SK-N-SH (cell line): ENCODE measurements at regions not wholly inside any gene's neighbourhood (a gene's known extent, or its start where the extent isn't known, plus 50 kb on each side); places are given as distances from the start of the nearest gene placed in this dataset.

ENCODE experiments used
- CTCF ChIA-PET: fragments of 300-600, 350-600 bp; formaldehyde crosslinking; extraction: SDS; loops from one replicate; lab custom pipeline; 2021; lab: Yijun Ruan, JAX
- POLR2A ChIA-PET: fragments of 350-600 bp; sonication (Branson Sonifier 250); formaldehyde crosslinking; extraction: SDS; loops from one replicate; lab custom pipeline; 2020; ENCODE audit warnings: antibody characterized with exemption, inconsistent platforms; lab: Yijun Ruan, JAX
- DNase-seq: peaks from one replicate; pipeline ENCODE4 v3.0.0; 2012
- H2AFZ ChIP-seq: fragments of 200-600 bp; sonication (generic); 2 replicates; pipeline ENCODE4 v1.8.1; 2016; ENCODE audit warnings: antibody characterized with exemption, mild to moderate bottlenecking, low read depth
- H3F3A ChIP-seq: fragments of 200-600 bp; sonication (generic); replicated peaks from 2 replicates; pipeline ENCODE3; 2016; ENCODE audit warnings: antibody characterized with exemption, mild to moderate bottlenecking; ENCODE audit not compliant: insufficient read depth
- H3K27ac ChIP-seq, 2 experiments: fragments of 200-500 bp in 1 of 2; fragments of 200-600 bp in 1 of 2; sonication (Bioruptor generic) in 1 of 2; sonication (generic), shearing (Covaris generic) in 1 of 2; 2 replicates each; pipeline versions ENCODE4 v1.5.1 to v1.6.1; 2014 to 2016; ENCODE audit warnings: low read depth in 2 of 2, inconsistent platforms in 1 of 2, low read length in 1 of 2, mild to moderate bottlenecking in 1 of 2, mixed read lengths in 1 of 2
- H3K27me3 ChIP-seq: fragments of 200-600 bp; sonication (generic), shearing (Covaris generic); 2 replicates; pipeline ENCODE4 v1.6.1; 2016; ENCODE audit warnings: mixed run types; ENCODE audit not compliant: insufficient read depth
- H3K36me3 ChIP-seq, 2 experiments: fragments of 200-500 bp in 1 of 2; fragments of 200-600 bp in 1 of 2; sonication (Bioruptor generic) in 1 of 2; sonication (generic) in 1 of 2; replicated peaks in 1 of 2; 2 replicates each; pipeline versions ENCODE3 to v1.5.1; 2014 to 2016; ENCODE audit warnings: low read length in 1 of 2, mild to moderate bottlenecking in 1 of 2; ENCODE audit not compliant: insufficient read depth in 2 of 2, control insufficient read depth in 1 of 2
- H3K4me1 ChIP-seq, 2 experiments: fragments of 200-500 bp in 1 of 2; fragments of 200-600 bp in 1 of 2; sonication (Bioruptor generic) in 1 of 2; sonication (generic), shearing (Covaris generic) in 1 of 2; 2 replicates each; pipeline versions ENCODE4 v1.5.1 to v1.6.1; 2014 to 2016; ENCODE audit warnings: low read depth in 1 of 2, low read length in 1 of 2, mixed run types in 1 of 2; ENCODE audit not compliant: insufficient read depth in 2 of 2, control insufficient read depth in 1 of 2
- H3K4me2 ChIP-seq: fragments of 200-600 bp; sonication (generic), shearing (Covaris generic); 2 replicates; pipeline ENCODE4 v1.6.1; 2017; ENCODE audit warnings: mixed run types
- H3K4me3 ChIP-seq, 2 experiments: fragments of 200-500 bp in 1 of 2; fragments of 200-600 bp in 1 of 2; sonication (Bioruptor generic) in 1 of 2; sonication (generic), shearing (Covaris generic) in 1 of 2; 2 replicates each; pipeline versions ENCODE4 v1.5.1 to v1.8.1; 2014 to 2016; ENCODE audit warnings: low read depth in 2 of 2, inconsistent platforms in 1 of 2, low read length in 1 of 2, mild to moderate bottlenecking in 1 of 2, mixed read lengths in 1 of 2, moderate library complexity in 1 of 2
- H3K79me2 ChIP-seq: fragments of 200-600 bp; sonication (generic); 2 replicates; pipeline ENCODE4 v1.8.1; 2017; ENCODE audit warnings: mild to moderate bottlenecking; ENCODE audit not compliant: insufficient read depth
- H3K9ac ChIP-seq: fragments of 200-600 bp; sonication (generic); 2 replicates; pipeline ENCODE4 v1.6.1; 2017; ENCODE audit warnings: mixed run types
- H3K9me2 ChIP-seq: fragments of 200-600 bp; sonication (generic); 2 replicates; pipeline ENCODE4 v1.6.1; 2017; ENCODE audit warnings: mixed run types
- H3K9me3 ChIP-seq: fragments of 200-600 bp; sonication (generic); 2 replicates; pipeline ENCODE4 v1.6.1; 2017; ENCODE audit warnings: mixed run types, mild to moderate bottlenecking, moderate library complexity
- H4K20me1 ChIP-seq: fragments of 200-600 bp; sonication (generic); 2 replicates; pipeline ENCODE4 v1.6.1; 2017; ENCODE audit warnings: mild to moderate bottlenecking, mixed run types; ENCODE audit not compliant: insufficient read depth
- CHD2 ChIP-seq: fragments of 150-350 bp; IDR thresholded peaks from 2 replicates; pipeline ENCODE4 v1.6.1; 2018; ENCODE audit warnings: low read length; ENCODE audit not compliant: partially characterized antibody
- FOSL2 ChIP-seq: IDR thresholded peaks from 2 replicates; pipeline ENCODE4 v1.4.0; 2012; ENCODE audit warnings: low read depth, mild to moderate bottlenecking, moderate library complexity, borderline replicate concordance
- GABPA ChIP-seq: IDR thresholded peaks from 2 replicates; pipeline ENCODE4 v1.4.0; 2012; ENCODE audit warnings: low read depth, mild to moderate bottlenecking
- GATA2 ChIP-seq: sonication (generic); formaldehyde crosslinking; IDR thresholded peaks from 2 replicates; pipeline ENCODE4 v1.5.0; 2020; ENCODE audit warnings: mild to moderate bottlenecking, missing genetic modification reagents
- JUND ChIP-seq: IDR thresholded peaks from 2 replicates; pipeline ENCODE4 v1.4.0; 2012
- MXI1 ChIP-seq: IDR thresholded peaks from 2 replicates; pipeline ENCODE4 v1.6.1; 2012; ENCODE audit warnings: mild to moderate bottlenecking, low read depth, low read length, improper control_type of control experiment
- NRF1 ChIP-seq: IDR thresholded peaks from 2 replicates; pipeline ENCODE4 v1.6.1; 2012; ENCODE audit warnings: low read depth, mild to moderate bottlenecking, low read length
- POLR2AphosphoS5 ChIP-seq: IDR thresholded peaks from 2 replicates; pipeline ENCODE4 v1.6.1; 2012; ENCODE audit warnings: low read depth, low read length
- RAD21 ChIP-seq: IDR thresholded peaks from 2 replicates; pipeline ENCODE4 v1.6.1; 2012; ENCODE audit warnings: mild to moderate bottlenecking, low read length
- RCOR1 ChIP-seq: fragments of 150-350 bp; IDR thresholded peaks from 2 replicates; pipeline ENCODE4 v1.6.1; 2017; ENCODE audit warnings: antibody characterized with exemption, low read length
- REST ChIP-seq: IDR thresholded peaks from 2 replicates; pipeline ENCODE4 v1.6.1; 2012; ENCODE audit warnings: mild to moderate bottlenecking, low read depth, low read length, moderate library complexity
- RXRA ChIP-seq: IDR thresholded peaks from 2 replicates; pipeline ENCODE4 v1.4.0; 2012; ENCODE audit warnings: low read depth, mild to moderate bottlenecking, borderline replicate concordance
- SIN3A ChIP-seq: IDR thresholded peaks from 2 replicates; pipeline ENCODE4 v1.6.1; 2012; ENCODE audit warnings: low read depth, mild to moderate bottlenecking, low read length, moderate library complexity, borderline replicate concordance
- TAF1 ChIP-seq: IDR thresholded peaks from 2 replicates; pipeline ENCODE4 v1.6.1; 2012; ENCODE audit warnings: low read depth, mild to moderate bottlenecking, low read length, moderate library complexity, borderline replicate concordance
- TEAD4 ChIP-seq: IDR thresholded peaks from 2 replicates; pipeline ENCODE4 v1.4.0; 2012; ENCODE audit warnings: mild to moderate bottlenecking, borderline replicate concordance; ENCODE audit not compliant: insufficient read depth
- WGBS: methylation state at CpG from one replicate; pipeline ENCODE4 v1.1.6; 2017; ENCODE audit warnings: low lambda C conversion rate; 5-methylcytosine and 5-hydroxymethylcytosine counted together
- TF ChIP-seq, protein P1 (sequence below): IDR thresholded peaks from 2 replicates; pipeline ENCODE4; 2012
- TF ChIP-seq, protein P2 (sequence below): fragments of 200-600 bp; sonication (generic); IDR thresholded peaks from 2 replicates; pipeline ENCODE4 v1.6.1; 2017; ENCODE audit warnings: antibody characterized with exemption, mild to moderate bottlenecking, moderate library complexity

DNA sequence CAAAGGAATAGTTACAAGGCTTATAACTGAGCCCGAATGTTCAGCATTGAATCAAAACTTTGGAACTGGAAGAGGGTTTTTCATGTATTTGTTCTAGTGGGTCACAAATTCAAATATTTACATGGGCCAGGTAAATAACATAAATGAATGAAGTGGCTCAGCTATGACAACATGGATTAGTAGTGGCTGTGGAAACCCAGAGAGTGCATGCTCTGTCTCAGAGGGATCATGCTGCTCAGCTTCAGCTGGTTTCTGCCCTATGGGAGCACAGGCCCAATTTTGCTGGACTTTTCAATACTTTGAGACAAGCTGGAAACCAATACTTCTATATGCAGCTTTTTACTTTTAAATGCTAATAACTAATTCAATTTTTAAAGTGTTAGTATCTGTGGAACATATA, 394.0 kb upstream of the TEX13C start:
- no peak for DNase-seq
- ChIA-PET CTCF (no interaction called here), POLR2A (no interaction called here)

GRCh38 chrX:124931241-124931640, 388.4 kb upstream of the TEX13C start:
- H3K36me3 ChIP-seq: no peaks in the 10 kb centered on the region
- H3K27me3 ChIP-seq: no peaks in the 10 kb centered on the region
- no peak overlapping the region for H3K9ac ChIP-seq
- no peak overlapping the region for H2AFZ ChIP-seq
- H3K79me2 ChIP-seq: no peaks in the 10 kb centered on the region
- TF ChIP-seq RXRA (no peak), RCOR1 (no peak), RAD21 (no peak), POLR2AphosphoS5 (no peak), FOSL2 (no peak), CHD2 (no peak), TEAD4 (no peak), NRF1 (no peak), MXI1 (no peak), GABPA (no peak), GATA2 (no peak), REST (no peak), JUND (no peak), TAF1 (no peak), SIN3A (no peak)
- TF ChIP-seq, protein P1, sequence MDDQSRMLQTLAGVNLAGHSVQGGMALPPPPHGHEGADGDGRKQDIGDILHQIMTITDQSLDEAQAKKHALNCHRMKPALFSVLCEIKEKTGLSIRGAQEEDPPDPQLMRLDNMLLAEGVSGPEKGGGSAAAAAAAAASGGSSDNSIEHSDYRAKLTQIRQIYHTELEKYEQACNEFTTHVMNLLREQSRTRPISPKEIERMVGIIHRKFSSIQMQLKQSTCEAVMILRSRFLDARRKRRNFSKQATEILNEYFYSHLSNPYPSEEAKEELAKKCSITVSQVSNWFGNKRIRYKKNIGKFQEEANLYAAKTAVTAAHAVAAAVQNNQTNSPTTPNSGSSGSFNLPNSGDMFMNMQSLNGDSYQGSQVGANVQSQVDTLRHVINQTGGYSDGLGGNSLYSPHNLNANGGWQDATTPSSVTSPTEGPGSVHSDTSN: no peak
- TF ChIP-seq, protein P2, sequence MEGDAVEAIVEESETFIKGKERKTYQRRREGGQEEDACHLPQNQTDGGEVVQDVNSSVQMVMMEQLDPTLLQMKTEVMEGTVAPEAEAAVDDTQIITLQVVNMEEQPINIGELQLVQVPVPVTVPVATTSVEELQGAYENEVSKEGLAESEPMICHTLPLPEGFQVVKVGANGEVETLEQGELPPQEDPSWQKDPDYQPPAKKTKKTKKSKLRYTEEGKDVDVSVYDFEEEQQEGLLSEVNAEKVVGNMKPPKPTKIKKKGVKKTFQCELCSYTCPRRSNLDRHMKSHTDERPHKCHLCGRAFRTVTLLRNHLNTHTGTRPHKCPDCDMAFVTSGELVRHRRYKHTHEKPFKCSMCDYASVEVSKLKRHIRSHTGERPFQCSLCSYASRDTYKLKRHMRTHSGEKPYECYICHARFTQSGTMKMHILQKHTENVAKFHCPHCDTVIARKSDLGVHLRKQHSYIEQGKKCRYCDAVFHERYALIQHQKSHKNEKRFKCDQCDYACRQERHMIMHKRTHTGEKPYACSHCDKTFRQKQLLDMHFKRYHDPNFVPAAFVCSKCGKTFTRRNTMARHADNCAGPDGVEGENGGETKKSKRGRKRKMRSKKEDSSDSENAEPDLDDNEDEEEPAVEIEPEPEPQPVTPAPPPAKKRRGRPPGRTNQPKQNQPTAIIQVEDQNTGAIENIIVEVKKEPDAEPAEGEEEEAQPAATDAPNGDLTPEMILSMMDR: no peak
- no peak for DNase-seq
- CTCF ChIA-PET: no interaction called here
- no peak overlapping the region for H3K4me3 ChIP-seq
- H4K20me1 ChIP-seq: no peaks in the 10 kb centered on the region
- no peak overlapping the region for H3K27ac ChIP-seq
- POLR2A ChIA-PET: no interaction called here
- no peaks in the 10 kb centered on the region for H3F3A ChIP-seq
- H3K4me2 ChIP-seq: no peak overlapping the region
- no peaks in the 10 kb centered on the region for H3K9me2 ChIP-seq
- H3K4me1 ChIP-seq: no peaks in the 10 kb centered on the region
- H3K9me3 ChIP-seq: no peaks in the 10 kb centered on the region
- WGBS: 5% methylated on average over 3 of the region's 3 CpGs

More for the DNA sequence above, 394.0 kb upstream of the TEX13C start:
- WGBS: 8% methylated on average over 1 of the region's 1 CpG
- Histone ChIP-seq H3K36me3 (no peaks in the 10 kb centered on the region), H2AFZ (no peak overlapping the region), H3K9ac (no peak overlapping the region), H4K20me1 (no peaks in the 10 kb centered on the region), H3K4me1 (no peaks in the 10 kb centered on the region), H3F3A (no peaks in the 10 kb centered on the region), H3K27me3 (no peaks in the 10 kb centered on the region), H3K79me2 (no peaks in the 10 kb centered on the region), H3K4me2 (no peak overlapping the region), H3K9me3 (no peaks in the 10 kb centered on the region), H3K27ac (no peak overlapping the region), H3K9me2 (no peaks in the 10 kb centered on the region), H3K4me3 (no peak overlapping the region)
- TF ChIP-seq RXRA (no peak), GABPA (no peak)
